HCT116 (cell line): ENCODE measurements at regions not wholly inside any gene's neighbourhood (a gene's known extent, or its start where the extent isn't known, plus 50 kb on each side); places are given as distances from the start of the nearest gene placed in this dataset.

Experiments
- ATAC-seq: fragments of 200-7000 bp; cut with Tn5 transposase; 2 replicates; pipeline ENCODE4 v1.9.1; 2020; ENCODE audit warnings: mild to moderate bottlenecking, moderate library complexity
- BruUV-seq: library from RNA; stranded (reverse); fragments of 400-500 nt; replicated peaks from 2 replicates; lab custom pipeline; 2021; lab: Mats Ljungman, UMichigan
- CTCF ChIA-PET: fragments of 300-600 bp; sonication (Branson Sonifier 250); formaldehyde crosslinking; loops from one replicate; lab custom pipeline; 2021; ENCODE audit warnings: antibody characterized with exemption; lab: Charles Lee
- POLR2A ChIA-PET: fragments of 300-600, 350-600 bp; sonication (Branson Sonifier 250); formaldehyde crosslinking; loops from one replicate; lab custom pipeline; 2021; ENCODE audit warnings: antibody characterized with exemption; lab: Charles Lee
- RAD21 ChIA-PET, 2 experiments: fragments of 300-600 bp; sonication (Branson Sonifier 250); formaldehyde crosslinking; loops; one replicate each; lab custom pipeline; 2023; ENCODE audit warnings: low total read pairs in 2 of 2; ENCODE audit not compliant: uncharacterized antibody in 2 of 2, unreplicated experiment in 2 of 2, low non-redundant PET in 1 of 2; lab: Charles Lee
- DNase-seq: peaks from one replicate; pipeline ENCODE4 v3.0.0-alpha.2; 2010; ENCODE audit warnings: low read depth, low spot score
- H2AFZ ChIP-seq: fragments of 200-600 bp; shearing (Covaris generic), sonication (generic); 2 replicates; pipeline ENCODE4 v1.6.1; 2017; ENCODE audit warnings: low read depth, mixed run types, mixed read lengths, antibody characterized with exemption, low read length; ENCODE audit not compliant: poor library complexity, severe bottlenecking
- H3K27ac ChIP-seq: 2 replicates; pipeline ENCODE4 v1.5.1; 2012; ENCODE audit warnings: low read depth, low read length
- H3K27me3 ChIP-seq: fragments of 200-600 bp; sonication (generic); 2 replicates; pipeline ENCODE4 v1.6.1; 2016; ENCODE audit warnings: mixed run types, low read length, mixed read lengths; ENCODE audit not compliant: insufficient read depth
- H3K36me3 ChIP-seq, 2 experiments: fragments of 200-500 bp in 1 of 2; fragments of 200-600 bp in 1 of 2; sonication (Bioruptor generic) in 1 of 2; sonication (generic) in 1 of 2; 2 replicates each; pipeline versions ENCODE4 v1.5.1 to v1.6.1; 2014 to 2016; ENCODE audit warnings: low read length in 2 of 2, inconsistent platforms in 1 of 2, mixed read lengths in 1 of 2, mixed run types in 1 of 2; ENCODE audit not compliant: insufficient read depth in 2 of 2, control insufficient read depth in 1 of 2
- H3K4me1 ChIP-seq, 2 experiments: fragments of 200-600 bp in 1 of 2; sonication (generic) in 1 of 2; 2 replicates each; pipeline versions ENCODE4 v1.5.1 to v1.6.1; 2012 to 2017; ENCODE audit warnings: low read length in 2 of 2, inconsistent platforms in 1 of 2, mild to moderate bottlenecking in 1 of 2, mixed read lengths in 1 of 2, mixed run types in 1 of 2, moderate library complexity in 1 of 2; ENCODE audit not compliant: insufficient read depth in 2 of 2, control insufficient read depth in 1 of 2
- H3K4me2 ChIP-seq: fragments of 200-600 bp; sonication (generic); 2 replicates; pipeline ENCODE4 v1.6.1; 2017; ENCODE audit warnings: mixed run types, low read length, mixed read lengths
- H3K4me3 ChIP-seq, 2 experiments: fragments of 200-600 bp in 1 of 2; sonication (generic) in 1 of 2; replicated peaks in 1 of 2; 2 replicates each; pipeline ENCODE4 v1.5.1; 2011 to 2016; ENCODE audit warnings: low read length in 2 of 2, control low read depth in 1 of 2, low read depth in 1 of 2, mild to moderate bottlenecking in 1 of 2, mixed read lengths in 1 of 2, mixed run types in 1 of 2
- H3K79me2 ChIP-seq: fragments of 200-600 bp; sonication (generic); 2 replicates; pipeline ENCODE4 v1.6.1; 2017; ENCODE audit warnings: mild to moderate bottlenecking, mixed run types, low read length, moderate library complexity, mixed read lengths; ENCODE audit not compliant: insufficient read depth
- H3K9ac ChIP-seq: fragments of 200-600 bp; sonication (generic); 2 replicates; pipeline ENCODE4 v1.6.1; 2016; ENCODE audit warnings: low read length, mixed read lengths
- H3K9me2 ChIP-seq: fragments of 200-600 bp; sonication (generic), shearing (Covaris generic); 2 replicates; pipeline ENCODE4 v1.6.1; 2017; ENCODE audit warnings: mixed run types, mild to moderate bottlenecking, moderate library complexity; ENCODE audit not compliant: insufficient read depth
- H3K9me3 ChIP-seq, 2 experiments: fragments of 200-500 bp in 1 of 2; fragments of 200-600 bp in 1 of 2; sonication (Bioruptor generic) in 1 of 2; sonication (generic) in 1 of 2; 2 replicates each; pipeline ENCODE4 v1.6.1; 2014 to 2017; ENCODE audit warnings: low read length in 2 of 2, mixed read lengths in 2 of 2, inconsistent platforms in 1 of 2, low read depth in 1 of 2, mild to moderate bottlenecking in 1 of 2, mixed run types in 1 of 2, moderate library complexity in 1 of 2; ENCODE audit not compliant: control insufficient read depth in 1 of 2, insufficient read depth in 1 of 2
- H4K20me1 ChIP-seq: fragments of 200-600 bp; sonication (generic), shearing (Covaris generic); 2 replicates; pipeline ENCODE4 v1.6.1; 2017; ENCODE audit warnings: mixed run types, mild to moderate bottlenecking, moderate library complexity; ENCODE audit not compliant: insufficient read depth
- CEBPB ChIP-seq: IDR thresholded peaks from 2 replicates; pipeline ENCODE4 v1.6.1; 2012; ENCODE audit warnings: low read depth
- CTCF ChIP-seq, 3 experiments: fragments of 200-600 bp in 1 of 3; sonication (generic) in 1 of 3; IDR thresholded peaks in 2 of 3; conservative IDR thresholded peaks in 1 of 3; 2 replicates each; pipeline ENCODE4 v1.5.1; 2012 to 2017; ENCODE audit warnings: low read depth in 2 of 3, low read length in 2 of 3, antibody characterized with exemption in 1 of 3, borderline replicate concordance in 1 of 3, control low read depth in 1 of 3, mild to moderate bottlenecking in 1 of 3, mixed read lengths in 1 of 3, mixed run types in 1 of 3, moderate library complexity in 1 of 3; ENCODE audit not compliant: insufficient read depth in 1 of 3
- EGR1 ChIP-seq: IDR thresholded peaks from 2 replicates; pipeline ENCODE4 v1.6.1; 2012; ENCODE audit warnings: low read depth
- ELF1 ChIP-seq: IDR thresholded peaks from 2 replicates; pipeline ENCODE4 v1.6.1; 2012; ENCODE audit warnings: low read depth, borderline replicate concordance
- ZBTB33 ChIP-seq: IDR thresholded peaks from 2 replicates; pipeline ENCODE4 v1.6.1; 2011; ENCODE audit warnings: mild to moderate bottlenecking, low read length, moderate library complexity; ENCODE audit not compliant: insufficient replicate concordance; ENCODE audit errors: extremely low read depth
- ZFX ChIP-seq: fragments of 450-650 bp; IDR thresholded peaks from 2 replicates; pipeline ENCODE4 v1.6.1; 2017
- intact Hi-C: fragments of 100-400 bp; cut with micrococcal nuclease; formaldehyde crosslinking; loops from 2 replicates; pipeline ENCODE4 v1.10.0; 2022

GRCh38 chr14:71536927-71537772 is 395.1 kb upstream of the RGS6 start:
- POLR2A ChIA-PET: no interaction called here
- CTCF ChIA-PET: no interaction called here
- Histone ChIP-seq H3K36me3 (no peaks in the 10 kb centered on the region), H3K27me3 (no peaks in the 10 kb centered on the region), H3K4me3 (no peak overlapping the region), H2AFZ (no peak overlapping the region), H3K27ac (no peak overlapping the region), H4K20me1 (no peaks in the 10 kb centered on the region), H3K9me2 (no peaks in the 10 kb centered on the region), H3K79me2 (no peaks in the 10 kb centered on the region; the same call in 1 of the 2 replicates), H3K9me3 (no peaks in the 10 kb centered on the region), H3K4me2 (no peak overlapping the region), H3K4me1 (no peaks in the 10 kb centered on the region), H3K9ac (no peak overlapping the region)
- RAD21 ChIA-PET: no interaction called here
- DNase-seq: no peak
- intact Hi-C loops: no loop called here
- TF ChIP-seq EGR1 (no peak), CEBPB (no peak), ZFX (no peak), CTCF (IDR thresholded peaks at IDR 0.05 in 2 of 3, conservative IDR thresholded peaks at IDR 0.05 in 1 of 3; ENCODE audit: borderline replicate concordance in 1 of 3, insufficient read depth in 1 of 3, low read depth in 2 of 3, low read length in 2 of 3) (no peak), ELF1 (no peak), ZBTB33 (no peak)
- no TSS peak for BruUV-seq
- no peak for ATAC-seq
